Hematopoietic multipotent progenitor cell treated with erythropoietin and hydrocortisone succinate and interleukin-3 and kit ligand, for 4 days (in vitro differentiated cells): ENCODE measurements at regions not wholly inside any gene's neighbourhood (a gene's known extent, or its start where the extent isn't known, plus 50 kb on each side); places are given as distances from the start of the nearest gene placed in this dataset.
"Not testable (repeated sequence)": the region's sequence is repeated elsewhere in the genome, so short reads cannot be mapped to it uniquely, and the experiment has no call there.

Experiments
- DNase-seq: peaks from one replicate; pipeline ENCODE4 v3.0.0-alpha.2; 2015

DNA sequence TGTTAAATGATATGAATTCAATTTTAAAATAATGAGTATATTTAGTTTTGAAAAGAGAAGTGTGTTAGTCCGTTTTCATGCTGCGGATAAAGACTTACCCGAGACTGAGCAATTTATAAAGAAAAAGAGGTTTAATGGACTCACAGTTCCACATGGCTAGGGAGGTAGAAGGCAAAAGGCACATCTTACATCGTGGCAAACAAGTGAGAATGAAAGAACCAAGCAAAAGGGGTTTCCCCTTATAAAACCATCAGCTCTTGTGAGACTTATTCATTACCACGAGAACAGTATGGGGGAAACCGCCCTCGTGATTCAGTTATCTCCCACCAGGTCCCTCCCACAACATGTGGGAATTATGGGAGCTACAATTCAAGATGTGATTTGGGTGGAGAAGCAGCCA, 51.8 kb upstream of the OSMR start:
- not testable (repeated sequence) for DNase-seq

DNA sequence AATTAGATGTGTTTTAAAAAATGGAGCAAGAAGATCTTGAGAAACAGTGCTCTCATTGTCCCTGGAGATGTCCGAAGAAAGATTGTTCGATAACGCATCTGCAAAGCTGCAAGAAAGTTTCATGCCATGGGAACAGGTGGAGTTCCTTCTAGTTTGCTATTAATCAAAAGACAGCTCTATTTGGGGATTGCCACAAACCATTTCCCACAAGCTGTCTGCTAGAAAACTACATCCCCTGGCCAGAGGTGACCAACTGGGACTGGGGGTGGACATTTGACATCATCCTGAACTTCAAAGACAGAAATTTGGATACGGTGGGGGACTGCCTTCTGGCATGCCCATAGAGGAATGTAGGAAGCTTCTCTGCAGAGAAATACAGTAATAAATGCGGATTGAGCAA, 50.8 kb upstream of the OSMR start:
- no peak for DNase-seq

DNA sequence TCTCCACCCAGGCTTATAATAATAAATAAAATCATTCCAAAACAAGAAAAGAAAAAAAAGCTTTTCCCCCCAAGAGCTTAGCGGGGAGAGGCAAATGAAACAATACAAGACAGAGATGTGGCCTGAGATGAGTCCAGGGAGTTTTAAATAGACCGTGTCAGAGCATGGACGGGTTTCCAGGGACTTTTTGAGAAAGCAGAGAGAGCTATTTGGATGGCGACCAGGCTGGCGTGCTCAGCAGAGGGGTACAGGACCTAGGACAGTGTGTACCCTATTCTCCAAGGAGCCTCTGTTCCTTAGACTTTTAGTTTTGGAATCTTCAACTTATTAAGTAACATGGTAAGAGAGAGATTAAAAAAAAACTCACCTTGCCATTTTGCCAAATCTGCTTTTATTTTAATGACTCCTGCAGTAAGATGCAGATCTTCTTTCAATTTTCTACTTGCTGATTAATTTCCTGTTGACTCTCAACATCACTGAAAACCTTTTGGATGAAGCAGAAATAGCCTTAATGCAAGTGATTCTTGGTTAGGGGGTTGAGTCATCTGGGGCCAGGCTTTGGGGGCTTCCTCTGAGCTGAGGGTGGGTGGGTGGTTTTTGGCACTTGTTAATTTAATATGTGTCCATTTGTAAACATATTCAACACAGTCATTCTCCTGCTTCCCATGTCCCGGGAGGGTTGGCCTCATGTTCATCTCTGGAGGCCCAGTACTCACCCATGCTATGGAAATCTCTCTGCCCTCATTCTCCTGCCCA, 49.6 kb upstream of the OSMR start:
- no peak for DNase-seq
